Panc1 (cell line): ENCODE measurements at regions not wholly inside any gene's neighbourhood (a gene's known extent, or its start where the extent isn't known, plus 50 kb on each side); places are given as distances from the start of the nearest gene placed in this dataset.

Experiments used
- ATAC-seq: fragments of 200-7000 bp; cut with Tn5 transposase; 2 replicates; pipeline ENCODE4 v1.9.1; 2020; ENCODE audit warnings: mild to moderate bottlenecking, moderate library complexity
- BruUV-seq: library from RNA; stranded (reverse); fragments of 400-500 nt; replicated peaks from 2 replicates; lab custom pipeline; 2021; lab: Mats Ljungman, UMichigan
- CTCF ChIA-PET: fragments of 300-600 bp; sonication (Branson Sonifier 250); formaldehyde crosslinking; loops from one replicate; lab custom pipeline; 2022; ENCODE audit warnings: antibody characterized with exemption; lab: Charles Lee
- POLR2A ChIA-PET: fragments of 300-600 bp; sonication (Branson Sonifier 250); formaldehyde crosslinking; loops from one replicate; lab custom pipeline; 2022; ENCODE audit warnings: antibody characterized with exemption; lab: Charles Lee
- DNase-seq: peaks from one replicate; pipeline ENCODE4 v3.0.0-alpha.2; 2010; ENCODE audit warnings: low read depth, low spot score
- H3K27ac ChIP-seq: 2 replicates; pipeline ENCODE4 v1.5.1; 2011; ENCODE audit warnings: mild to moderate bottlenecking, low read length, inconsistent platforms
- H3K27me3 ChIP-seq: fragments of 200-500 bp; sonication (Bioruptor generic); 2 replicates; pipeline ENCODE4 v1.6.0; 2014; ENCODE audit warnings: low read length, inconsistent platforms; ENCODE audit not compliant: control insufficient read depth, insufficient read depth
- H3K36me3 ChIP-seq: fragments of 200-500 bp; sonication (Bioruptor generic); 2 replicates; pipeline ENCODE4 v1.5.1; 2014; ENCODE audit warnings: inconsistent platforms, mild to moderate bottlenecking, low read length, moderate library complexity; ENCODE audit not compliant: control insufficient read depth, insufficient read depth
- H3K4me1 ChIP-seq: 2 replicates; pipeline ENCODE4 v1.5.1; 2011; ENCODE audit warnings: inconsistent platforms, mild to moderate bottlenecking, low read length, moderate library complexity; ENCODE audit not compliant: control insufficient read depth, insufficient read depth
- H3K4me3 ChIP-seq, 2 experiments: 2 replicates each; pipeline ENCODE4 v1.5.1; 2011 to 2012; ENCODE audit warnings: low read depth in 2 of 2, low read length in 2 of 2, mild to moderate bottlenecking in 2 of 2, inconsistent platforms in 1 of 2, moderate library complexity in 1 of 2
- H3K9me3 ChIP-seq: fragments of 200-500 bp; sonication (Bioruptor generic); 2 replicates; pipeline ENCODE4 v1.5.1; 2014; ENCODE audit warnings: low read depth, mild to moderate bottlenecking, inconsistent platforms, low read length, moderate library complexity; ENCODE audit not compliant: control insufficient read depth, insufficient read depth
- POLR2AphosphoS5 ChIP-seq: IDR thresholded peaks from 2 replicates; pipeline ENCODE4 v1.6.1; 2012; ENCODE audit warnings: mild to moderate bottlenecking, low read depth, low read length, moderate library complexity
- SIN3A ChIP-seq: IDR thresholded peaks from 2 replicates; pipeline ENCODE4 v1.6.1; 2012; ENCODE audit warnings: low read depth, mild to moderate bottlenecking, low read length, moderate library complexity, borderline replicate concordance; ENCODE audit not compliant: insufficient read depth
- TCF7L2 ChIP-seq: IDR thresholded peaks from 2 replicates; pipeline ENCODE4 v1.6.1; 2011; ENCODE audit warnings: mild to moderate bottlenecking, low read depth, low read length, inconsistent platforms
- in situ Hi-C: cut with HindIII; loops from 2 replicates; pipeline ENCODE4 v1.10.0; 2016; ENCODE audit warnings: low sequenced_read_pairs, low pct_unique_long_range_greater_than_20kb
- intact Hi-C: fragments of 100-400 bp; cut with micrococcal nuclease; formaldehyde crosslinking; loops from one replicate; pipeline ENCODE4 v1.10.0; 2022; ENCODE audit not compliant: unreplicated experiment
- TF ChIP-seq, protein P1 (sequence below), 2 experiments: IDR thresholded peaks; 2 replicates each; pipeline ENCODE4 v1.6.1; 2011 to 2012; ENCODE audit warnings: low read depth in 2 of 2, control low read depth in 1 of 2, low read length in 1 of 2, mild to moderate bottlenecking in 1 of 2, moderate library complexity in 1 of 2; ENCODE audit not compliant: insufficient read depth in 1 of 2
- TF ChIP-seq, protein P2 (sequence below): fragments of 450-650 bp; IDR thresholded peaks from 2 replicates; pipeline ENCODE4 v1.5.1; 2017; ENCODE audit warnings: mild to moderate bottlenecking

DNA sequence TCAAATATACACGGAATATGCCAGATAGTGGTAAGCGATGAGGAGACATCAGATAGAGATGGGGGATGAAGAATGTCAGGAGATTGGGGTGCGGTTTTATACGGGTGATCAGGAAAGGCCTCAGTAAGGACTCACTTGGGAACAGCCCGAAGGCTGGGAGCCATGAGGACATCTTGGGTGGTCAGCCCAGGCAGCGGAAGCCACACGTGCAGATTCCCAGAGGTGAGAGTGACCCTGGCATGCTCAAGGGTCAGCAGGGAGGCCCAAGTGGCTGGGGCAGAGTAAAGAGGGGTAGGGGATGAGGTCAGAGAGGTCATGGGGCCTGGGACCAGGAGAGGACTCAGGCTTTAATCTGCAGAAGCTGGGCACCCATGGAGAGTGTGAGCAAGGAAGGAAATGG lies 106.6 kb downstream of the MATN1 start:
- Histone ChIP-seq H3K27ac (no peak overlapping the region), H3K9me3 (no peaks in the 10 kb centered on the region), H3K4me1 (no peaks in the 10 kb centered on the region), H3K36me3 (no peaks in the 10 kb centered on the region), H3K27me3 (peaks cover 2% of the 10 kb centered on the region; the same call in 1 of the 2 replicates), H3K4me3 (no peak overlapping the region)
- ChIA-PET POLR2A (no interaction called here), CTCF (no interaction called here)
- TF ChIP-seq POLR2AphosphoS5 (no peak), TCF7L2 (no peak), SIN3A (no peak)
- TF ChIP-seq, protein P1, sequence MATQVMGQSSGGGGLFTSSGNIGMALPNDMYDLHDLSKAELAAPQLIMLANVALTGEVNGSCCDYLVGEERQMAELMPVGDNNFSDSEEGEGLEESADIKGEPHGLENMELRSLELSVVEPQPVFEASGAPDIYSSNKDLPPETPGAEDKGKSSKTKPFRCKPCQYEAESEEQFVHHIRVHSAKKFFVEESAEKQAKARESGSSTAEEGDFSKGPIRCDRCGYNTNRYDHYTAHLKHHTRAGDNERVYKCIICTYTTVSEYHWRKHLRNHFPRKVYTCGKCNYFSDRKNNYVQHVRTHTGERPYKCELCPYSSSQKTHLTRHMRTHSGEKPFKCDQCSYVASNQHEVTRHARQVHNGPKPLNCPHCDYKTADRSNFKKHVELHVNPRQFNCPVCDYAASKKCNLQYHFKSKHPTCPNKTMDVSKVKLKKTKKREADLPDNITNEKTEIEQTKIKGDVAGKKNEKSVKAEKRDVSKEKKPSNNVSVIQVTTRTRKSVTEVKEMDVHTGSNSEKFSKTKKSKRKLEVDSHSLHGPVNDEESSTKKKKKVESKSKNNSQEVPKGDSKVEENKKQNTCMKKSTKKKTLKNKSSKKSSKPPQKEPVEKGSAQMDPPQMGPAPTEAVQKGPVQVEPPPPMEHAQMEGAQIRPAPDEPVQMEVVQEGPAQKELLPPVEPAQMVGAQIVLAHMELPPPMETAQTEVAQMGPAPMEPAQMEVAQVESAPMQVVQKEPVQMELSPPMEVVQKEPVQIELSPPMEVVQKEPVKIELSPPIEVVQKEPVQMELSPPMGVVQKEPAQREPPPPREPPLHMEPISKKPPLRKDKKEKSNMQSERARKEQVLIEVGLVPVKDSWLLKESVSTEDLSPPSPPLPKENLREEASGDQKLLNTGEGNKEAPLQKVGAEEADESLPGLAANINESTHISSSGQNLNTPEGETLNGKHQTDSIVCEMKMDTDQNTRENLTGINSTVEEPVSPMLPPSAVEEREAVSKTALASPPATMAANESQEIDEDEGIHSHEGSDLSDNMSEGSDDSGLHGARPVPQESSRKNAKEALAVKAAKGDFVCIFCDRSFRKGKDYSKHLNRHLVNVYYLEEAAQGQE (IDR thresholded peaks at IDR 0.05; ENCODE audit: insufficient read depth in 1 of 2, low read depth in 2 of 2, low read length in 1 of 2): no peak
- TF ChIP-seq, protein P2, sequence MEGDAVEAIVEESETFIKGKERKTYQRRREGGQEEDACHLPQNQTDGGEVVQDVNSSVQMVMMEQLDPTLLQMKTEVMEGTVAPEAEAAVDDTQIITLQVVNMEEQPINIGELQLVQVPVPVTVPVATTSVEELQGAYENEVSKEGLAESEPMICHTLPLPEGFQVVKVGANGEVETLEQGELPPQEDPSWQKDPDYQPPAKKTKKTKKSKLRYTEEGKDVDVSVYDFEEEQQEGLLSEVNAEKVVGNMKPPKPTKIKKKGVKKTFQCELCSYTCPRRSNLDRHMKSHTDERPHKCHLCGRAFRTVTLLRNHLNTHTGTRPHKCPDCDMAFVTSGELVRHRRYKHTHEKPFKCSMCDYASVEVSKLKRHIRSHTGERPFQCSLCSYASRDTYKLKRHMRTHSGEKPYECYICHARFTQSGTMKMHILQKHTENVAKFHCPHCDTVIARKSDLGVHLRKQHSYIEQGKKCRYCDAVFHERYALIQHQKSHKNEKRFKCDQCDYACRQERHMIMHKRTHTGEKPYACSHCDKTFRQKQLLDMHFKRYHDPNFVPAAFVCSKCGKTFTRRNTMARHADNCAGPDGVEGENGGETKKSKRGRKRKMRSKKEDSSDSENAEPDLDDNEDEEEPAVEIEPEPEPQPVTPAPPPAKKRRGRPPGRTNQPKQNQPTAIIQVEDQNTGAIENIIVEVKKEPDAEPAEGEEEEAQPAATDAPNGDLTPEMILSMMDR: no peak
- DNase-seq (no peak), ATAC-seq (no peak)
- intact Hi-C loops: no loop called here
- in situ Hi-C loops: no loop called here
- BruUV-seq: no TSS peak

DNA sequence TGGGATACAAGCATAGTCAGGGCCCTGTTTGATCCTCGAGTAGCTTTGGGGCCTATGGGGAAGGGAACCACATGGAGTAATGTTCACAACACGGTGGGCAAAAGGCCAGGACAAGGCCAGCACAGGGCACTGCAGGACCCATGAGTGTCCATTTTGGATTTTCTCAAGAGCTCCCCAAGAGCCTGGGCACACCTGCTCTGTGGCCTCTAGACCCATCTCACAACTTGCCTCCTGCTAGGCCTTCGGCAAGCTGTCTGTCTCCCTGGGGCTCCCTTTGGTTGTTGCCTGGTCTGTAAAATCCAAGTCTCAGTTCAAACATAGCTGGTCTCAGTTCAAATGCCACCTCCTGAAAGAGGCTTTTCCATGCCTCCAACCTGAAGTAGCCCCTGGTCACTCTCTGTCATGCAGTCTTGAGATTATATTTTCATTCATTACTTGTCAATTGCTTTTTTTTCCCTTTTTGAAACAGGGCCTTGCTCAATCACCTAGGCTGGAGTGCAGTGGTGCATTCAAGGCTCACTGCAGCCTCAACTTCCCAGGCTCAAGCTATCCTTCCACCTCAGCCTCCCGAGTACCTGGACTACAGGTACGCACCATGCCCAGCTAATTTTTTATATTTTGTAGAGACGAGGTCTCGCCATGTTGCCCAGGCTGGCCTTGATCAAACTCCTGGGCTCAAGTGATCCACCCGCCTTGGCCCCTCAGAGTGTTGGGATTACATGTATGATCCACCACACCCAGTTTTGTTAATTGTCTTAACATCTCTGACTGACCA lies 107.4 kb downstream of the MATN1 start:
- DNase-seq: no peak
- no peak for TF ChIP-seq TCF7L2
- POLR2A ChIA-PET: no interaction called here
- no peak overlapping the region for H3K4me3 ChIP-seq
- H3K27me3 ChIP-seq: peaks cover 2% of the 10 kb centered on the region; the same call in 1 of the 2 replicates
- H3K27ac ChIP-seq: no peak overlapping the region
- in situ Hi-C loops: no loop called here
- H3K4me1 ChIP-seq: no peaks in the 10 kb centered on the region
- no peaks in the 10 kb centered on the region for H3K9me3 ChIP-seq
- no peak for ATAC-seq
- intact Hi-C loops: no loop called here
- no TSS peak for BruUV-seq
- CTCF ChIA-PET: no interaction called here
- H3K36me3 ChIP-seq: no peaks in the 10 kb centered on the region

DNA sequence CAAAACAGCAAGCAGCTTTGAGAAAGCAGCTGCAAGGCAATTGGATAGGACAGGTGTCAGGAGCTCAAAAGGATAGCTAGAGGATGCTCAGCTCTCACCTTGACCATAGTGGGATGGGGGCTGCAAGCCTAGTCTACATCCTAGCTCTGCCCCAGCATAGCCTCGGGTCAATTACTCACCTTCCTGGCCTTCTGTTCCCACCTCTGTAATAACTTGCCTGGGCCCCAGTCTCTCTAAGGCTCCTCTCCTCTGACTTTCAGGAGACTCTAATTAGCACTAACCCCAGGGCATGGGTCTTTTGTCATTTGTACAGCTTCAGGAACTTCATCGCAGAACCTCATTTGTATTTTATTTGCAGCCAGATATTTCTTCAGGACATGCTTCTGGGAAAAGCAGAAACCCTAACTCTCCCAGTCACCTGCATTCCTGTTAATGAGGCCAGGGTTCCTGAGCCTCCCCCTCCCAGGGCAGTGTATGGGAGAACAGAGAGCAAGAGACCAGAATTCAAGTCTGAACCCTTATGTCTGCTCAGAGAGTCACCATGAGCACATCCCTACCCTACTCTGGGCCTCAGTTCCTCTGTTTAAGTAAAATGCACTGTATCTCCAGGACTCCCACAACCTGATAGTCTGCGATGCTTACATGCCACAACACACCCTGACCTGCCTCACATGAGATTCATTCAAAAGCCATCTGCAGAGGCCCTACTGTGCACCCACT lies 108.1 kb downstream of the MATN1 start:
- intact Hi-C loops: no loop called here
- CTCF ChIA-PET: no interaction called here
- ATAC-seq: no peak

More for the DNA sequence above, 108.1 kb downstream of the MATN1 start:
- no peaks in the 10 kb centered on the region for H3K9me3 ChIP-seq
- TF ChIP-seq, protein P1 (IDR thresholded peaks at IDR 0.05; ENCODE audit: insufficient read depth in 1 of 2, low read depth in 2 of 2, low read length in 1 of 2): no peak
- TF ChIP-seq TCF7L2 (no peak), SIN3A (no peak), POLR2AphosphoS5 (no peak)
- TF ChIP-seq, protein P2: no peak
- H3K4me1 ChIP-seq: no peaks in the 10 kb centered on the region
- no TSS peak for BruUV-seq
- in situ Hi-C loops: no loop called here
- POLR2A ChIA-PET: interaction anchor here (1.5 kb wide), 1 partner anchor 18 kb away, joined by 3 read pairs; no protein-coding TSS in a partner anchor
- H3K27me3 ChIP-seq: peaks cover 2% of the 10 kb centered on the region; the same call in 1 of the 2 replicates
- H3K4me3 ChIP-seq: no peak overlapping the region
- H3K36me3 ChIP-seq: no peaks in the 10 kb centered on the region
- no peak overlapping the region for H3K27ac ChIP-seq
- DNase-seq: no peak
